NCI-H146 treated with DMSO at 0.1 percent for 48 hours (cell line): ENCODE measurements at regions not wholly inside any gene's neighbourhood (a gene's known extent, or its start where the extent isn't known, plus 50 kb on each side); places are given as distances from the start of the nearest gene placed in this dataset.
"Not testable (repeated sequence)": the region's sequence is repeated elsewhere in the genome, so short reads cannot be mapped to it uniquely, and the experiment has no call there.

ENCODE experiments used
- DNase-seq: peaks from one replicate; lab custom pipeline; 2025; ENCODE audit not compliant: unreplicated experiment; lab: John Stamatoyannopoulos, UW

DNA sequence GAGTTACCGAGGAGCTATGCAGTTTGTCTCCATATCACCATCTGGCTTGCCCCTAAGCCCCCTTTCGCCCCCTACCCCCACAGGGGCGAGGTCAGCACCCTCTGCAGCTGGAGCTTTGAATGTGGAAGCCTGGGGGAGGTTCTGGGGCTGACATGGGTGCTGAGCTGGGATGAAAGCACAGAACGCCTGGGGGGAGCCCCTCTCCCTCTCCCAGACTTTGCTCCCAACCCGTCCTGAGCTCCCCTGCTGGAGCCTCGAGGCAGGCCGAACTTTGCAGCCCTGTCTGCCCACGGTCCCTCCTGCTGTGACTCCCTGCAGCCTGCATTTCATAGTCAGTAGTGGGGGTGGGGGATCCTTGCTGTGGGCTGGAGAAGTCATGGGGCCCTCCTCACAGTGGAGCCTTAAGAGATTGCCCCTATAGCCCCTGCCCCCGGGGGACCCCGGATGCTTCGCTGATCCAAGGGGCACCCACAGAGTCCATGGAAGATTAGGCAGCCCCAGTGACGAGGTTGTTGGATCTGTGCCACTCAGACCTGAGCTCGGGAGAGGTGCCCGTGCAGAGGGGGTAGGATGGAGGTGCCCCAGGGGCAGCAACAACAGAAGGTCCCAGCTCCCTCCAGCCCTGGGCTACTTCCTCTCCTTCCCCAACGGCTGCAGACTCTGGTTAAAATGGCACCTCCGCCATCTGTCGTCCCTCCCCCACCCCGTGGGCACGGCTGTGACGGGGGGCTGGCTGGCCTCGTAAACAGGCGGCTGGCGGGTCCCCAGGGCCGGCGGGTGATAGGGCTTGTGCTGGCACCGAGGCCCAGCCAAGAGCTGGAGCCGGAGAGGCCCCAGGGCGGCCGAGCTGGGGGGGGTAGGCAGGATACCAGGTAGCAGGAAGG, 162.0 kb downstream of the C9orf50 start:
- no peak for DNase-seq

DNA sequence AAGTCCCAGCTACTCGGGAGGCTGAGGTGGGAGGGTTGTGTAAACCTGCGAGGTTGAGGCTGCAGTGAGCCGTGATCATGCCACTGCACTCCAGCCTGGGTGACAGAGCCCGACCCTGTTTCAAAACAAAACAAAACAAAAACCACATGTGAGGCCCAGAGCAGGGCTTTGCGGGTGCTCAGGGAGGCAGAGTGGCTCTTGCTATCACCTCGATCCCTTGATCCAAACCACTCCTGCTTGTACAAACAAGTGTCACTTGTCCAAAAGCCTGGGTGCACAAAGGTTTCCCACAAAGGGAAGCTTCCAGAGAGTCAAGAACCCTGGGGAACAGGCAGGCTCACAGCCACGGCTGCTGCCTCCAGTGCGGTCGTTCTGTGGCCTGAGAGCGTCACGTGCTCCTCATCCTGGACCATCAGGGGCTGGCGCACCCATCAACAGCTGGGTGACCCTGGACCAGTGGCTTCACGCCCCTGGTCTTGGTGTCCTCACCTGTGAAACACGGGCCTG, 162.7 kb downstream of the C9orf50 start:
- no peak for DNase-seq

DNA sequence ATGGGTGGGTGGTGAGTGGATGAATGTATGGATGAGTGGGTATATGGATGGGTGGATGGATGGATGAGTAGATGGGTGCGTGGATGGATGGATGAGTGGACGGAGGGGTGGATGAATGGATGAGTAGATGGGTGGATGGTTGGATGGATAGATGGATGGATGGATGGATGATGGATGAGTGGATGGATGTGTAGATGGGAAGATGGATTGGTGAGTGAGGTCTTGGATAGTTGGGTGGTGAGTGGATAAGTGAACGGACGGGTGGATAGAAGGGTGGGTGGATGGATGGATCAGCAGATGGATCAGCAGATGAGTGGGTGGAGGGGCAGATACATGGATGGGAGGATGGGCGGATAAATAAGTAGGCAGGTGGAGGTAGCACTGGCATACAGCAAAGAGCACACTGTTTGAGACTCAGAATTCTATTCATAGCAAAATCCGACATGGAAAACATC, 163.5 kb downstream of the C9orf50 start:
- no peak for DNase-seq

DNA sequence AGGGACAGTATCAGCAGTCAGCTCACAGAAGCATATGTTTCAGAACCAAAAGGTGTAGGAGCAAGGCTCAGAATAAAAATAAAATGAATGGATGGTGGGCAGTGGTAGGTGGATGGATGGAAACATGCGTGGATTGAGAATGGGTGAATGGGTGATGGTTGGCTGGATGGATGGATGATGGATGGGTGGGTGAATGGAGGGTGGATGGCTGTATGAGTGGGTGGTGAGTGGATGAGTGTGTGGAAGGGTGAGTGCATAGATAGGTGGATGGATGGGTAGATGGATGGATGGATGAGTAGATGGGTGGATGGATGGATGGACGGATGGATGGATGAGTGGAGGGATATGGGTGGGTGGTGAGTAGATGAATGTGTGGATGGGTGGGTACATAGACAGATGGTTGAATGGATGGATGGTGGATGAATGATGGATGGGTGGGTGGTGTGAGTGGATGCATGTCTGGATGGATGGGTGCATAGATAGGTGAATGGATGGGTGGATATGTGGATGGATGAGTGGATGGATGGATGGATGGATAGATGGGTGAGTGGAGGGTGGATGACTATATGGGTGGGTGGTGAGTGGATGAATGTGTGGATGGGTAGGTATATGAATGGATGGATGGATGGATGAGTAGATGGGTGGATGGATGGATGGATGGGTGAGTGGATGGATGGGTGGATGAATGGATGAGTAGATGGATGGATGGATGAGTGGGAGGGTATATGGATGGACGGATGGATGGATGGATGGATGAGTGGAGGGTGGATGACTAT, 164.2 kb downstream of the C9orf50 start:
- no peak for DNase-seq

DNA sequence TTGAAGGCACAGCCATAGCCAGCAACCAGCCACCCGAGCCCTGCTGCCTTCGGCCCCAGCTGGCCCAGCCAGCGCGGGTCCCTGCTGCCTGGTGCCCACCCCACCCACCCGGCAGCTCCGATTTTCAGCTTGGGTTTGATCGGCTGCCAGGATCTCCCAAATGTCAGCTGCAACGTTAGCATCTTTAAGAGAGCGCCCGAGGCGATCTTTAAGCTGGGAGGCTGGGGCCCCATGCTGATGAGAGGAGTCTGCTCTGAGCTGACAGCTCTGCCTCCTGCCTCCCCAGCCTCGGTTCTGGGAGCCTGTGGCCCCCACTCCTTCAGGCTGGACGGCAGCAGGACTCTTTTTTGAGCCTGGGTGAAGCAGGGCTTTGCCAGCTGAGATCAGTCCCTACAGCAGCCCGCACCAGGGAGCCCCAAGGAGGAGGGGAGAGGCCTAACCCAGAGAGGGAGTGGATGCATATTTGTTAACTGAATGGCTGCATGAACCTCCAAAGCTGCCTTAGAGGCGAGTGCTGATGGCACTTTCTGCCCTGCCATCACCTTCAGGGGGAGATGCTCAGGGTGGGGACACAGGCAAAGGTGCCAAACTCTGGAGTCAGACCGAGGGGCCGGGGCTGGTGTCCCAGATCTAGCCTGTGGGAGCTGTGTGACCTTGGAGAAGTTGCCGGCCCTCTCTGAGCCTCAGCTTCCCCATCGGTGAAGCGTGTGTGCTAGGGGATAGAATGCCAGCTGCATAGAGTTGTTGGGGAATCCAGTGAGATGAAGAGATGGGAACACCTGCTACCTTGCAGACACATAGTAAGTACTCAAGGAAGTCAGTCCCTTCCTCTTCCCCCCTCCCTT, 165.5 kb downstream of the C9orf50 start:
- DNase-seq: no peak

DNA sequence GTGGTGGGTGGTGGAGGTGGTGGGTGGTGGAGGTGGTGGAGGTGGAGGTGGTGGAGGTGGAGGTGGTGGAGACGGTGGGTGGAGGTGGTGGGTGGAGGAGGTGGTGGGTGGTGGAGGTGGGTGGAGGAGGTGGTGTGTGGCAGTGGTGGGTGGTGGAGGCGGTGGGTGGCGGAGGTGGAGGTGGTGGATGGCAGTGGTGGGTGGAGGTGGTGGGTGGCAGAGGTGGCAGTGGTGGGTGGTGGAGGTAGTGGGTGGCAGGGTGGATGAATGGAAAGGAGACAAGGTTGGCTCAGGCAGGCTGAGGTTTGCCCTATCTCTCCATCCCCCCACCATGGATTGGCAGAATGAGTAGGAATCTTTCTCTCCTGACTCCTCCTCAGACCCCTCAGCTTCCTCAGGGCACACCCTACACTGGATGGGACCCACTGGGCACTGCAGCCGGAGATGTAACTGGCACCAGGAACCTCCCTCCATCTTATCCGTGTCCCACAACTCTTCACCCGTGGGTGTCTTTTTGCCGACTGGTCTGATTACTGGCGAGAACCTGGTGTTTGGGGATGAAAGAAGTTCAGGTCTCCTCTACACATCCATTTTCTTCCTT, 166.3 kb downstream of the C9orf50 start:
- DNase-seq: no peak

DNA sequence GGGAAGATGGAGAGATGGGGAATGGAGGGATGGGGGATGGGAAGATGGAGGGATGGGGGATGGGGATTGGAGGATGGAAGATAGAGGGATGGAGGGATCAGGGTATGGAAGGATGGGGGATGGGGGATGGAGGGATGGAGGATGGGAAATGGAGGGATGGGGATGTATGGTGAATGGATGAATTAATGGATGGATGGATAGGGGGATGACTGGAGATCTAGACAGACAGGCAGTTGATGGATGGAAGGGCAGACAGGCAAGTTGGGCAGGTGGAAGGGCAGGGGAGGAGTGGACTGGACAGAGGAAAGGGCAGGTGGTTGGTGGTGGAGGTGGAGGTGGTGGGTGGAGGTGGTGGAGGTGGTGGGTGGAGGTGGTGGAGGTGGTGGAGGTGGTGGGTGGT, 167.2 kb downstream of the C9orf50 start:
- DNase-seq: no peak

DNA sequence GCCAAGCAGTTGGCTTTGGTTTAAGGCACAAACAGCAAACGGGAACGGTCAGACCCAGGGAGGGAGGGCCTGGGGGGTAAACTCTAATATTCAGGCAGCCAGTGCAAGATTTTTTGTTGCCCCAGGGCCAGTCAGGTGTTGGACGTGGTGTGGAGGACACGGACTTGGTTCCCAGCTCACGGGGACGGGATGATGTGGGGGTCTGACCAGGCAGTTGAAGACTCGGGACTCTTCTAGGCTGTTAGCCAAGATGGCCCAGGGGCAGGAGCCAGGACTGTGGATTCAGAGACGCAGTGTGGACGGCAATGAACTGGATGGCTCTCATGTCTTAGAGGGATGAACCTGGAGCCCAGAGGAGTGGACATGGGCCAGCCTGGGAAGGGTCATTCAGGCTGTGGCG, 169.2 kb downstream of the C9orf50 start:
- DNase-seq: no peak

DNA sequence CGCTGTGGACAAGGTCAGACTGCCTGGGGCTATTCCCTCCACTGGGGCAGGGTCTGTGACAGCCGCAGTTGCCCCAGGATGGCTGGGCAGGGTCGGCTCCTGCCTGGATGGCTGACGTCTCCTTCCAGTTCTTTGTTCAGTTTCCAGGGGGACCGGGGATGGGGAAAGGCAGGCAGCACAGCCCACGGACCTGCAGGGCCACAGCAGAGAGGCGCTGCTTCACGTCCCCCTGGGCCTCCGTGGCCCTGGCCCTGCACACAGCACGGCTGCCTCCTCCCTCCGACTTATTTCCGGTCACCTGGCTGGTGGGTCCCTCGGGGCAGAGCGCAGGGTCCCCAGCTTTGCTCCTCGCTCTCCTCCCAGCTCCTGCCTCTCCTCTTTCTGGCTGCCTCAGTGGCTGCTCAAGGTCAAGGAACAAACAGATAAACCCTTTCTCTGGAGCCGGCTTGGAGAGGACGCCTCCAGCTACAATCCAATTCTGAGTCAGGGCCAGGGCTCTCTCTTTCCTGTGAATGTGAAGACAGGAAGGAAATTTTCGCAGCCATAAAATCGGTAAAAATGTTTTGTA, 169.7 kb downstream of the C9orf50 start:
- no peak for DNase-seq

DNA sequence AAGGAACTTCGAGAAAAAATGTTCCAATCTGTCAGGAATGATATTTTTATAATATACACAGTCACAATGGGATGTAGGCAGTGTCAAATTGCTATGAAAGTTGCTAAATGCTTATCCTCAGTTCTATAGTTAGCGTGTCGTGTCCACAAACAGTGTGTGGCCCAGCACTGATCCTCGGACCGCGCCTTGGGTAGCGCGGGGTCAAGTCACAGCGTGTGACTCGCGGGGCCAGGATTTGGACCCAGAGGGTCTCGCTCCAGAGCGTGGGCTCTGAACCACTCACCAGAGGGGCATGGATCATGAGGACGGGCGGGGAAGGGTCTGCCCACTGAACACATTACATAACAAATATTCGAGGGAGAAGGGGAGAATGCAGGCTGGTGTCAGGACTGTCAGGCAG, 171.8 kb downstream of the C9orf50 start:
- DNase-seq: no peak

DNA sequence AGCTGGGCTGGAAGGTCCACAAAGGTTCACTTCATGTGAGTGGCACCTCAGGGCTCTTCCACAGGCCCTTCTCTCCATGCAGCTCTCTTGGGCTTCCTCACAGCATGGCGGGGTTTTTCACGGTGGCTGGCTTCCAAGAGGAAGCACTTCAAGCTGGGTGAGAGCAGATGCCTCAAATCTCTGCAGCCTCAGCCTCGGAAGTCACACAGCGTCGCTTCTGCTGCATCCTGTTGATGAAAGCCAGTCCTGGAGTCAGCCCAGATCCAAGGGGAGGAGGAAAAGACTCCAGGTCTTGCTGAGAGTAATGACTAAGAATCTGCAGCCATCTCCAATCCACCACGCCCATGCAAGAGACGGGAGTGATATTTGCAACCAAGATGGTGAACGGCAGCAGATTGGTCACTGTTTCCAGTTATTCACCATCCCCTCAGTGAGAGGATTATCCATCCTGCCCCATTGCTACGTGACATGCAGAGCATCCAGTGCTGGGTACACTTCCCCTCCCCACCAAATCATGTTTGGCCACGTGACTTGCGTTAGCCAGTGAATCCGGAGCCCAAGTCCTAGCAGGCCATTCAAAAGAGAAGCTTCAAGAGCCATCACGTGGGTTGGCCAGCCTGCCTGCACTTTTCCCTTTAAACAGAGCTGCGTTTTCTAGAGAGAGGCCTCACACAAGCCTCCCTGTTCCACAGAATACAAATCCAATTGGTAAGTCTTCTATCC, 173.9 kb downstream of the C9orf50 start:
- DNase-seq: no peak

DNA sequence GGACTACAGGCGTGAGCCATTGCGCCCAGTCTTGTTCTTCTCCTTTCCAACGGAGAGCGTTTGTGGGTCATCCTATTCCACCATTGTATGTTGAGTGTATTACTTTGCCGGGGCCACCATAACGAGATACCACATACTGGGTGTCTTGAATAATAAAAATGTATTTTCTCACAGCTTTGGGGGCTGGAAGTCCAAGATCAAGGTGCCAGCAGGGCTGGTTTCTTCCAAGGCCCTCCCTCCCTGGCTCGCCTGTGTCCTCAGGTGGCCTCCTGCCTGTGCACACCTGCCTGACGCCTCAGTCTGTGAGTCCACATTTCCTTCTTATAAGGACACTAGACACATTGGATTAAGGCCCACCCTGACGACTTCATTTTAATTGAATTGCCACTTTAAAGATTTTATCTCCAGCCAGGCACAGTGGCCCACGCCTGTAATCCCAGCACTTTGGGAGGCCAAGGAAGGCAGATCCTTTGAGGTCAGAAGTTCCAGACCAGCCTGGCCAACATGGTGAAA, 175.1 kb downstream of the C9orf50 start:
- no peak for DNase-seq

DNA sequence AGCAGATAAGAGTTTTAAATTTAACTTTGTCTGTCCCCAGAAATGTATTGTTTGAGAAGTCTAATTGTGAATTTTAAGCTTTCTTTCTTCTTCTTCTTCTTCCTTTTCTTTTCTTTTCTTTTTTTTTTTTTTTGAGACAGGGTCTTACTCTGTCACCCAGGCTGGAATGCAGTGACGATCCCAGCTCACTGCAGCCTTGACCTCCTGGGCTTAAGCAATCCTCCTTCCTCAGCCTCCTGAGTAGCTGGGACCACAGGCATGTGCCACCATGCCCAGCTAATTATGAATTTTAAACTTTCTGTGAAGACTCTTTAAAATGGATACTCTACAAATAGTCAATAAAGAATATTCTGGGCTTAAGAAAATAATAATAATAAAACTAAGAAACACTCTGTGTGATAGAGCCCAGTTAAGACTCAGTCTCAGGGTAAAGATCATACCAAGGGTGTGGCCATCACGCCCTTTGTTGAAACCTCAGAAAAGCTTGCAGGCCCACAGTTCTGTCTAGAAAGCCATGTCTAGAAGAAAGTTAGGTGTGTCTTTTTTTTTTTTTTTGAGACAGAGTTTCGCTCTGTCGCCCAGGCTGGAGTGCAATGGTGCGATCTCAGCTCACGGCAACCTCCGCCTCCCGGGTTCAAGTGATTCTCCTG, 177.3 kb downstream of the C9orf50 start:
- DNase-seq: not testable (repeated sequence)

DNA sequence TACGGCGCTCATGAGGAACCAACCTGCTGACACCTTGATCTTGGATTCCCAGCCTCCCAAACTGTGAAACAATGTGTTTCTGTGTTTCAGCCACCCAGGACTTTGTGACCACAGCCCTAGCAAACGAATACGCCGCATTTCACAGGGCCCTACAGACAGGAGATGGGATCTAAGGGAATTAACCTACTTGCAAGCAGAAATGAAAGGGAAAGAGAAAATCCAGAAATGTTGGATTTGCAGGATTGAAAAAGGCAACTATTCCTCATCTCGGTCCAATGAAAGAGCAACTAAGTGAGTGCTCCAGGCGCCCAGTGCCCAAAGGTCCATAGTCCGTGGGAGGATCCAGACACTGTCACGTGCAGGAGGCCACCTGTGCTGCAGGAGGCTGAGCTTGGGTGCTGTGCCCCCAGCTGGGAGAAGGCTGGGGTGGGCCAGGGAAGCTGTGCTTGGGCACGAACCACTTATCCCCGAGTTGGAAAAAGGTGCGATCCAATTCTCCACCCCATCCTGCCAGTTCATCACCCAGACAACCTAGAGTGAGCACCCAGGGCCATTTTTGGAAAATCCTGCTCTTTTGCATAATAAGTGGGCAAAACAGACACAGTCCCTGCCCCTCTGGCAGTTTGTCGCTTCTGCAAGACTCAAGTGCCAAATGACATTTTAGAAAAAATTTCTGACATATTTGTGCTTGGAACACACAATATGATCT, 177.9 kb downstream of the C9orf50 start:
- no peak for DNase-seq

DNA sequence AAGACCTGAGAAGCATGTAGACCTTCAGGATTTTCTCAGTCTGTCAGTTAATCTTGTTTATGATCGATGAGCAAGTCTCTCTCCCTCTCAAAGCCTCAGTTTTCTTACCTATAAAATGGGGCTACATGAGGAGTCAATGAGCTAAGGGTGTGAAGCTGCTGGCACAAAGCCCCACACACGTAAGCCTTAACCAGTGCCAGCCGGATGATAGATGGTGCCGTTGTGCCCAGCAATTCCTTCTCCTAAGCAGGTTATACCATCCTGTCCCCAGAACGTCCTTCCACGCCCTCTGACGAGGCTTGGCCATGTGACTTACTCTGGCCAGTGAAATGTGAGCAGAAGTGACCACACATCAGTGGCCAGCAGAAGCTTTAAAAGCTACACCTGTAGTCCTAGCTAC, 179.0 kb downstream of the C9orf50 start:
- DNase-seq: no peak

DNA sequence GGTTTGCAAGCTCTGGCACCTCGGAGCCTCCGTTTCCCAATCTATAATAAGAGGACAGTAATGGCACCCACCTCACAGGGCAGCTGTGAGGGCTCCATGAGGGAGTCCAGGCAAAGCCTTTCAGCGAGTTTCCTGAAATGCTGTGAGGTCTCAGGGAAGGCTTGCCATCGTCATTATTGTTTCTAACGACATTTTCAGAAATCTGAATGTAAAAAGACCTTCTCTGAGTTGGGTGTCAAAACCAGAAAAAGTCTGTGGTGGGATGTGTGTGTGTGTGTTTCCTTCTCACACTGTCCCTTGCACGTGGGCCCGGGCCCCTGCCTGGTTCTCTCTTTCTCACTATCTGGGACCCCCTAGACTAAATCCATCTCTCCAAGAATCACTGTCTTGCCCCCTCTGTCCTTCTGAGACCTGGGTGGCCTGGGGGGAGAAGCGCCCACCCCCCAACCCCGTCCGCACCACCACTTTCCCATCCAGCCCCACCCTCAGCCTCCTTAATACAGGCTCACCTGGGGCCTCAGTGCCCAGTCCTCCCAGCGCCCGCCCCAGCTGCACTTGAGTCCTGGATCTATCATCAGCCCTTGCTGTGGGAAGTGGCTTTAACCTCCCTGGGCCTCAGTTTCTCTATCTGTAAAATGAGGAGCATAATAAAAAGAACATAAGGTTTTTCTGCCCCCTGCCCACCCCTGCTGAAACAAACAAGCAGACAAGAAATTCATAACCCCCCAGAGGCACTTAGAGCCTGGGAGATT, 180.3 kb downstream of the C9orf50 start:
- DNase-seq: no peak

DNA sequence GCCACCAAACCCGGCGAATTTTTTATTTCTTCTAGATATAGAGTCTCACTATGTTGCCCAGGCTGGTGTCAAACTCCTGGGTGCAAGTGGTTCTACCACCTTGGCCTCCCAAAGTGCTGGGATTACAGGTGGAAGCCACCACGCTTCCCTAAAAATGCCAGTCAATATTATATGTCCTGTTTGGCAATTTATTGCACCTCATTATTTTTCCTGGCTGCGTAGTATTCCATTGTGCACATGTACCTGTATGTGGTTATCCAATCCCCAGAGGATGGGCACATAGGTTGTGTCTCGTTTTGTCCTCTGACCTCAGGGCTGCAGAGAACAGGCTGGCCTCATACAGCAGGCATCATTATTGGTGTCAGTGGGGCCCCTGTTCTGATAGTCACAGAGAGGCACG, 181.7 kb downstream of the C9orf50 start:
- no peak for DNase-seq
